Trophoblast cell (in vitro differentiated cells and primary cell): ENCODE measurements at regions not wholly inside any gene's neighbourhood (a gene's known extent, or its start where the extent isn't known, plus 50 kb on each side); places are given as distances from the start of the nearest gene placed in this dataset.

ENCODE experiments used
- DNase-seq, 2 donors: peaks; one replicate each; pipeline ENCODE4 v3.0.0-alpha.2; 2016
- H2AFZ ChIP-seq: 2 replicates; pipeline ENCODE4 v1.6.1; 2013; ENCODE audit warnings: low read length, moderate library complexity, mild to moderate bottlenecking; ENCODE audit not compliant: insufficient read depth, poor library complexity
- H2AK5ac ChIP-seq: 2 replicates; pipeline ENCODE4 v1.6.1; 2013; ENCODE audit warnings: mild to moderate bottlenecking, low read length
- H2BK120ac ChIP-seq: 2 replicates; pipeline ENCODE4 v1.6.1; 2013; ENCODE audit warnings: low read length, mild to moderate bottlenecking, moderate library complexity; ENCODE audit not compliant: insufficient read depth, poor library complexity
- H2BK12ac ChIP-seq: 2 replicates; pipeline ENCODE4 v1.6.1; 2013; ENCODE audit warnings: mild to moderate bottlenecking, low read length, moderate library complexity
- H2BK5ac ChIP-seq: 2 replicates; pipeline ENCODE4 v1.6.1; 2013; ENCODE audit warnings: low read length, low read depth, moderate library complexity, mild to moderate bottlenecking; ENCODE audit not compliant: poor library complexity
- H3K14ac ChIP-seq: 2 replicates; pipeline ENCODE4 v1.6.1; 2013; ENCODE audit warnings: mild to moderate bottlenecking, low read length
- H3K18ac ChIP-seq: 2 replicates; pipeline ENCODE4 v1.6.1; 2013; ENCODE audit warnings: mild to moderate bottlenecking, low read length
- H3K23ac ChIP-seq: 2 replicates; pipeline ENCODE4 v1.6.1; 2013; ENCODE audit warnings: low read length
- H3K27ac ChIP-seq: 2 replicates; pipeline ENCODE4 v1.5.1; 2013; ENCODE audit warnings: low read depth, mild to moderate bottlenecking, inconsistent platforms, low read length, moderate library complexity
- H3K27me3 ChIP-seq: 2 replicates; pipeline ENCODE4 v1.6.1; 2013; ENCODE audit warnings: inconsistent platforms, mild to moderate bottlenecking, low read length, moderate library complexity; ENCODE audit not compliant: insufficient read depth
- H3K36me3 ChIP-seq, 2 experiments: 1 replicate in 1 of 2; 2 replicates in 1 of 2; pipeline ENCODE4 v1.6.1; 2013; ENCODE audit warnings: low read length in 2 of 2, mild to moderate bottlenecking in 2 of 2, moderate library complexity in 1 of 2; ENCODE audit not compliant: insufficient read depth in 2 of 2, control insufficient read depth in 1 of 2
- H3K4ac ChIP-seq: 2 replicates; pipeline ENCODE4 v1.6.1; 2013; ENCODE audit warnings: low read depth, mild to moderate bottlenecking, low read length, moderate library complexity
- H3K4me1 ChIP-seq, 2 experiments: 1 replicate in 1 of 2; 2 replicates in 1 of 2; pipeline ENCODE4 v1.6.1; 2013; ENCODE audit warnings: low read length in 2 of 2, mild to moderate bottlenecking in 2 of 2, moderate library complexity in 1 of 2; ENCODE audit not compliant: insufficient read depth in 2 of 2, control insufficient read depth in 1 of 2
- H3K4me2 ChIP-seq: 2 replicates; pipeline ENCODE4 v1.6.1; 2013; ENCODE audit warnings: inconsistent platforms, mild to moderate bottlenecking, low read length, moderate library complexity
- H3K4me3 ChIP-seq: 2 replicates; pipeline ENCODE4 v1.5.1; 2013; ENCODE audit warnings: mild to moderate bottlenecking, low read depth, low read length, inconsistent platforms
- H3K79me1 ChIP-seq: one replicate; pipeline ENCODE4 v1.6.1; 2013; ENCODE audit warnings: low read length
- H3K79me2 ChIP-seq: 2 replicates; pipeline ENCODE4 v1.6.1; 2013; ENCODE audit warnings: low read length, mild to moderate bottlenecking; ENCODE audit not compliant: control insufficient read depth, insufficient read depth, poor library complexity
- H3K9ac ChIP-seq: 2 replicates; pipeline ENCODE4 v1.6.1; 2013; ENCODE audit warnings: mild to moderate bottlenecking, low read length
- H3K9me3 ChIP-seq: 2 replicates; pipeline ENCODE4 v1.6.1; 2013; ENCODE audit warnings: low read depth, mild to moderate bottlenecking, control low read depth, inconsistent platforms, low read length; ENCODE audit not compliant: insufficient read depth
- H4K12ac ChIP-seq: 2 replicates; pipeline ENCODE4 v1.6.1; 2013; ENCODE audit warnings: low read depth, mild to moderate bottlenecking, low read length, moderate library complexity
- H4K8ac ChIP-seq: 2 replicates; pipeline ENCODE4 v1.6.1; 2013; ENCODE audit warnings: low read depth, mild to moderate bottlenecking, low read length, moderate library complexity
- H4K91ac ChIP-seq: one replicate; pipeline ENCODE4 v1.6.1; 2013; ENCODE audit warnings: low read depth, mild to moderate bottlenecking, low read length, moderate library complexity
- WGBS: extraction: QIAGEN DNeasy Blood & Tissue Kit; methylation state at CpG from one replicate; pipeline ENCODE4 v1.1.7; 2013; ENCODE audit warnings: missing lambda C conversion rate; ENCODE audit not compliant: insufficient read length, insufficient coverage; ENCODE audit errors: extremely low coverage; 5-methylcytosine and 5-hydroxymethylcytosine counted together

DNA sequence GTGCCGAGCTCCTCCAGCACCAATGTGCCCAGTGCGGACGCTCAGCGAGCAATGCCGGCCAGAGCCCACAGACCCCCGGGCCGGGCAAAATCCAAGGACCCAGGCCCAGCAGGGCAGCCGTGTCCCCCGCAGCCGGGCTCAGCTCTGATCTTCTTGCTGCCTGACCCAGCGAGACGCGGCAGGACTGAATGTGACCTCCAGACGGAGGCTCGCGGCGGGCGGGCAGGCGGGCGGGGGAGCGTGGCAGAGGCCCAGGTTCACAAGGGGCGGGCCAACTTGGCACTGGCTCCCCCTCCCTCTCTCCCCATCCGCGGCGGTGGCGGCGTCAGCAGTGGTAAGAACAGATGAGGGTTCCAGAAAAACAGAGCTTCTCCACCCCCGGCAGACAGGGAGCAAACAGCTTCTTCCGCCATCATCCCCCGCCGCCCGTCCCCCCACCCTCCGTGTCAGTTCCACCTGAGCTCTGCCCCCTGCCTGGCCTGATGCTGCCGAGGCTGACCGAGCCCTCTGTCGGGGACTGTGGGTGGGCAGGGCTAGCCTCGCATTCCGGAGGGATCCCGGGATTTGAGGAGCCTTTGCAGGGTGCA lies 94.3 kb downstream of the RFLNA start:
- Histone ChIP-seq H3K27me3 (no peaks in the 10 kb centered on the region), H3K14ac (peak overlapping the region; percentile 62), H3K4ac (peak overlapping the region; percentile 28), H4K12ac (peak overlapping the region; percentile 31), H3K79me2 (peaks cover 20% of the 10 kb centered on the region), H2AK5ac (peak overlapping the region; percentile 29), H3K4me1 (peaks cover 56 to 75% of the 10 kb centered on the region in 2 experiments), H2BK5ac (peak overlapping the region; percentile 43), H2BK12ac (peak overlapping the region; percentile 21), H2AFZ (peak overlapping the region; percentile 67), H3K9me3 (peaks cover 6% of the 10 kb centered on the region), H3K36me3 (peaks cover 24% of the 10 kb centered on the region in 2 experiments), H3K4me2 (peak overlapping the region; percentile 89), H4K91ac (peak overlapping the region; percentile 80), H3K4me3 (peak overlapping the region; percentile 72), H4K8ac (peak overlapping the region; percentile 35), H3K23ac (no peak overlapping the region), H3K9ac (peak overlapping the region; percentile 77), H3K79me1 (peaks cover 47% of the 10 kb centered on the region), H3K18ac (peak overlapping the region; percentile 60), H2BK120ac (peak overlapping the region; percentile 65), H3K27ac (peak overlapping the region; percentile 88)
- peak; percentile 72 to 73 for DNase-seq
- no CpG with 5 or more reads among the region's 39 CpGs for WGBS

DNA sequence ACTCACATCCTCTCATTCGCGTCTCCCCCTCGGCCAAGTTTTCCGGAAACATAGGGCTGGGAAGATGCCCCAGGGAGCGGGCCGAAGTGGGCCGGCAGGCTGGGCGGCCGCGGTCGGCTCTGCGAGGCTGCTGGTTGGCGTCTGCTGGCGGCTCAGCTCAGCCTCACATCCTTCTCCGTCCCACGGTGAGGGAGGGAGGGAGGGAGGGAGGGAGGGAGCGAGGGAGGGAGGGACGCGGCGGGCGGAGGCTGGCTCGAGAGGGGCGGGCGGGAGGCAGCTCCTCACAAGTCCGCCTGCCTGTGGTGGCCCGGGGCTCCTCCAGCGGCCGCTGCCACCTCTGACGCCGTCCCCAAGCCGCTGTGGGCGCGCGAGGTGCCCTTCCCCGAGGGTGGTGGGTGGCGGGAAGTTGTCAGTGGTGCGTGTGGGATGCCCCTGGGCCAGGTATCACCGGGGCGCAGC lies 93.8 kb downstream of the RFLNA start:
- Histone ChIP-seq H3K79me2 (peaks cover 21% of the 10 kb centered on the region), H4K91ac (peak overlapping the region; percentile 80), H3K79me1 (peaks cover 50% of the 10 kb centered on the region), H2AK5ac (peak overlapping the region; percentile 29), H3K27me3 (no peaks in the 10 kb centered on the region), H3K9me3 (peaks cover 3% of the 10 kb centered on the region), H3K18ac (peak overlapping the region; percentile 60), H3K36me3 (peaks cover 23% of the 10 kb centered on the region in 2 experiments), H2AFZ (peak overlapping the region; percentile 67), H2BK120ac (peak overlapping the region; percentile 65), H3K27ac (peak overlapping the region; percentile 88), H3K23ac (no peak overlapping the region), H2BK12ac (peak overlapping the region; percentile 63), H4K12ac (peak overlapping the region; percentile 31), H3K4me2 (peak overlapping the region; percentile 89), H4K8ac (peak overlapping the region; percentile 49), H3K4me3 (peak overlapping the region; percentile 72), H2BK5ac (peak overlapping the region; percentile 43), H3K4me1 (peaks cover 59 to 77% of the 10 kb centered on the region in 2 experiments), H3K4ac (peak overlapping the region; percentile 54), H3K14ac (peak overlapping the region; percentile 68), H3K9ac (peak overlapping the region; percentile 77)
- WGBS = no CpG with 5 or more reads among the region's 39 CpGs
- peak; percentile 77 to 83 for DNase-seq

DNA sequence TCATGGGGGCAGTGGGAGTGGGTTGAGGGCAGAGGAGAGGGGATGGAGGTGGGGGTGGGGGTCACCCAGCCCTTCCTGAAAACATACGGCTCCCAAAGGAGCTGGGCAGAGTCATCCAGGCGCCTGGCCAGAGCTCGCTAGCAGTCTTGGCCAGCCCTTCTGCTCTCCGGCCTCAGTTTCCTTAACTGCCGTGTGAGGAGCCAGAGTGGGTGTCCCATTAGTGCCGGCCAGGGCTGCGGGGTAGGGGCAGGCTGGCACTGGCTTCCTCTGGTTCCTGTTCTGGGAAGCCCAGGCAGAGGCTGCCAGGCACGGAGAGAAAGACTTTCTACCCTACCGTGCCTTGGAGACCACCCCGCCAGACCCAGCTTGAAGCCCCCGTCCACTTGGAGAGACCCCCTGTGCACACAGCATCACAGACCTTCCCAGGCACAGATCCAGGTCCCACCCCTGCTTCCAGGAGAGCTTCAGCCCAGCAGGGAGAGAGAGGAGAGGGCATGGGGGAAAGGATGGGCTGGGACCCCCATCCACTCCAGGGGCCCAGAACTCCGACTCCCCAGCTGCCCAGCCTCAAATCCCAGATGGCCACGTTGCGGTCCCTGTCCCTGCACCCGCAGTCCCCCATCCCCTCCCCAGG lies 93.3 kb downstream of the RFLNA start:
- peak overlapping the region; percentile 8 for H2AK5ac ChIP-seq
- peak overlapping the region; percentile 49 for H4K8ac ChIP-seq
- peaks cover 58 to 74% of the 10 kb centered on the region in 2 experiments for H3K4me1 ChIP-seq
- H3K9ac ChIP-seq = no peak overlapping the region
- peaks cover 3% of the 10 kb centered on the region for H3K9me3 ChIP-seq
- no peaks in the 10 kb centered on the region for H3K27me3 ChIP-seq
- H3K18ac ChIP-seq = peak overlapping the region; percentile 13
- peak overlapping the region; percentile 58 for H3K4me3 ChIP-seq
- peak overlapping the region; percentile 58 for H3K4me2 ChIP-seq
- no CpG with 5 or more reads among the region's 15 CpGs for WGBS
- peak overlapping the region; percentile 68 for H3K14ac ChIP-seq
- H3K79me1 ChIP-seq = peaks cover 50% of the 10 kb centered on the region
- H2BK12ac ChIP-seq = peak overlapping the region; percentile 63
- no peak overlapping the region for H4K12ac ChIP-seq
- H2BK120ac ChIP-seq = peak overlapping the region; percentile 65
- H3K27ac ChIP-seq = peak overlapping the region; percentile 68
- peaks cover 23 to 25% of the 10 kb centered on the region in 2 experiments for H3K36me3 ChIP-seq
- no peak overlapping the region for H3K23ac ChIP-seq
- H2AFZ ChIP-seq = no peak overlapping the region
- H2BK5ac ChIP-seq = peak overlapping the region; percentile 13
- peak overlapping the region; percentile 75 for H4K91ac ChIP-seq
- no peak for DNase-seq
- H3K4ac ChIP-seq = peak overlapping the region; percentile 54
- H3K79me2 ChIP-seq = peaks cover 21% of the 10 kb centered on the region

DNA sequence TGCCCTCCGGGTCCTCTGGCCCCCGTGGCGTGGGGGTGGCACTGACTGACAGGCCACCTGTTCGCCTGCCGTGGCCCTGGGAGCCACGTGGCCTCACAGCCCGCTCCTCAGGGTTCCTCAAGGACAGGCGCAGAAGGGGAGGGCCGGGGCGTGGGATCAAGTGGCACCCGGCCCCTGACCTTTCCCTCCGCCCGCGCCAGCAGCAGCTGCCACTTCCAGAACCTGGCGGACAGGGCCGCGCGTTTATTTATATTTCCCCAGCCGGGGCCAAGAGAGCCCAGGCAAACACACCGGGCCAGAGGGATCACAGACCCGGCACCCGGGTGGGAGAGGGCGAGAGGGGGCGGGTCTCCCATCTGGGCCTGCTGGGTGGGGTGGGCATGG lies 92.6 kb downstream of the RFLNA start:
- Histone ChIP-seq H3K4ac (peak overlapping the region; percentile 16), H3K4me2 (peak overlapping the region; percentile 16), H2BK5ac (peak overlapping the region; percentile 22), H3K18ac (peak overlapping the region; percentile 23), H2BK12ac (peak overlapping the region; percentile 55), H4K8ac (no peak overlapping the region), H3K36me3 (peaks cover 27 to 29% of the 10 kb centered on the region in 2 experiments), H3K27ac (peak overlapping the region; percentile 4), H2AK5ac (peak overlapping the region; percentile 53), H3K27me3 (no peaks in the 10 kb centered on the region), H3K9ac (no peak overlapping the region), H3K14ac (peak overlapping the region; percentile 25), H3K23ac (no peak overlapping the region), H2AFZ (no peak overlapping the region), H3K4me3 (no peak overlapping the region), H3K9me3 (peaks cover 3% of the 10 kb centered on the region), H3K79me1 (peaks cover 46% of the 10 kb centered on the region), H3K79me2 (peaks cover 19% of the 10 kb centered on the region), H4K91ac (peak overlapping the region; percentile 75), H3K4me1 (peaks cover 54 to 74% of the 10 kb centered on the region in 2 experiments), H2BK120ac (peak overlapping the region; percentile 23), H4K12ac (no peak overlapping the region)
- DNase-seq = peak; percentile 40 to 62
- WGBS = no CpG with 5 or more reads among the region's 24 CpGs
